ENCODE measurements at regions not wholly inside any gene's neighbourhood (a gene's known extent, or its start where the extent isn't known, plus 50 kb on each side); places are given as distances from the start of the nearest gene placed in this dataset.
"Not testable (repeated sequence)": the region's sequence is repeated elsewhere in the genome, so short reads cannot be mapped to it uniquely, and the experiment has no call there.

DNA sequence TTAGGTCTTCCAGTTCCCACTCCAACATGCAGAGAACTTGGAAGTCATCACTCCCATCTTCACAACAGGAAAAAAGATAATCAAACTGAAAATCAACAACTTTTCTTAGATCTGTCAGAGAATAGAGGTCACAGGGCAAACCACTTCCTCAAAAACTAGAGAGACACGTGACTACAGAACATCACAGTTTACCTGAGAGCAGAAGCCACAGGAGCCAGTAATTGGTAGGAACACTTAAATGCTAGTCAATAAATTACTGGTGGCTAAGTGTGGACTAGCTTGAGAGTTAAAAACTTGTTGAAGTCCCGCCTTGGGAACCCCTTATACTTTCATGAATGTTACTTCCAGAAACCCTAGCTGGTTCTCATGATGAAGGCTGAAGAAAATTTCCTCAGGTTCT, 81.1 kb downstream of the THSD1 start:
- not testable (repeated sequence) for H3K9me3 Mint-ChIP-seq; H3K27ac Mint-ChIP-seq; H3K27me3 Mint-ChIP-seq; H3K4me1 Mint-ChIP-seq; H3K4me3 Mint-ChIP-seq; ATAC-seq (replicated peaks); H3K36me3 Mint-ChIP-seq (ENCODE audit: low read depth)

DNA sequence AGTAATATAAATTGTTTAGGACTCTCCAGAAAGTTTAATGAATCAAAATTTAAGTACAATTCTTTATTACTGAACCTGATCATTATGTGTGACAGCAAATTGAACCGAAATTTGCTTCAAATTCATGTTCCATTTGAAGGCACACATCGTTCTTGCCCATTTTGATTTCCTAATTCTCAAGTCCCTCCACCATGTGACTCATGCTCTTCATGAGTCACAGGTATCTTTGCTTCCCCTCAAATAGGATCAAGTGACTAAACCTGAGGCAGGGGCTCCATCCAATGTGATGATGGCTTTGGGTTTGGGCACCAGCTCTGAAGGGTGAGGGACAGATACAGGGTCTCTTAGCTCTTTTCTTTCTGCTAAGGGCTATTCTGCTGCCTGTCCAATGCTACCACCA, 86.1 kb downstream of the THSD1 start:
- H3K9me3 Mint-ChIP-seq: no peaks in the 10 kb centered on the region
- H3K4me3 Mint-ChIP-seq: no peak overlapping the region
- H3K36me3 Mint-ChIP-seq (ENCODE audit: low read depth): no peaks in the 10 kb centered on the region
- H3K27me3 Mint-ChIP-seq: peaks cover 21% of the 10 kb centered on the region
- no peak for ATAC-seq (replicated peaks)
- no peak overlapping the region for H3K27ac Mint-ChIP-seq
- H3K4me1 Mint-ChIP-seq: no peaks in the 10 kb centered on the region

DNA sequence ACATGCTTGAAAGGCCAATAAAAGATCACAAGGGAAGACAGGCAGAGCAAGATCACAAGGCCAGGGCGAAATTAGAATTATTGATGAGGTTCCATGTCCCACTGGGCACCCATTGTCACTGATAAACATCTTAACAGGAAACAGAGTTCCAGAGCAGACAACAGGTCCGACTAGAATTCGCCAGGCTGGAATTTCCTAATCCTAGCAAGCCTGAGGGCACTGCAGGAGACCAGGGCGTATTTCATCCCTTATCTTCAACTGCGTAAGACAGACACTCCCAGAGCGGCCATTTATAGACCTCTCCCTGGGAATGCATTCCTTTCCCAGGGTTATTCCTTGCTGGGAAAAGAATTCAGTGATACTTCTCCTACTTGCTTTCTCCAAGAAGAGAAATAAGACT, 96.1 kb downstream of the THSD1 start:
- not testable (repeated sequence) for H3K27ac Mint-ChIP-seq; H3K27me3 Mint-ChIP-seq; H3K4me1 Mint-ChIP-seq; ATAC-seq (replicated peaks); H3K36me3 Mint-ChIP-seq (ENCODE audit: low read depth); H3K9me3 Mint-ChIP-seq; H3K4me3 Mint-ChIP-seq

DNA sequence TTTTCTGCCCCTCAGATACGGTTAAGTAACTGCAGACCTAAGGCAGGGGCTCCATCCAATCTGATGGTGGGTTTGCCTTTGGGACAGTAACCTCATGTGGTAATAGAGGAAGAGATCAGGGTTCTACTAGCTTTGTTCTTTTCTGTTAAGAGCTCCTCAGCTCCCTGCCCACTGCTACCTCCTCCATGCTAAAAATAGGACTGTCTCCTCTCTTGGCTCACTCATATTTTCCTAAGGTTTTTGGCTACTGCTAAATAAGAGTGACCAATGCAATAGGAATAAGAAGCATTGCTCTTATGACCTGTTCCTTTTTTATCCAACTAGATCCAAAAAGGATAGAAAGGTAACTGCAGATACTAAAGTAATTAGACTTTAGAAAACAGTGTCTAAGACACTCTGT, 99.6 kb downstream of the THSD1 start:
- not testable (repeated sequence) for ATAC-seq (replicated peaks); H3K4me3 Mint-ChIP-seq

DNA sequence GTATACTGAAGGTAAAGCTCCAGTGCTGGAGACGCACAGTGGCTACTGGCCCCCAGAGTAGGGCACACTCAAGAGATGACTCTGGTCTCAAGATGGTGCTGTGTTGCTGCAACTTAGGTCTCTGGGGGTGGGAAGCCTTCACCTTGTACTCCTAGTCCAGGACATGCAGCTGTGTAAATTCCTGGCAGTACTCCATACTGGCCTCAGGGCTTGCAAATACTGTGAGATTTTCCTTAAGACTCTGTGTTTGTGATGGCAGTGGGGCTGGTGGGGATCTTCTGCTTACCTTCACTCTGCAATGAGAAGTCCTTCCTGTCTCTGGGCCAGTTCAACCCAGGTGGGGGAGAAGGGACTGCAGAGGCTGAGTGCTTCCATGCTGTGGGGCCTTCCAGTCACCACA, 102.9 kb downstream of the THSD1 start:
- not testable (repeated sequence) for H3K36me3 Mint-ChIP-seq (ENCODE audit: low read depth); H3K27ac Mint-ChIP-seq; H3K9me3 Mint-ChIP-seq; H3K27me3 Mint-ChIP-seq; H3K4me3 Mint-ChIP-seq; H3K4me1 Mint-ChIP-seq; ATAC-seq (replicated peaks)

More for the DNA sequence above, 99.6 kb downstream of the THSD1 start:
- H3K9me3 Mint-ChIP-seq; H3K27me3 Mint-ChIP-seq; H3K4me1 Mint-ChIP-seq; H3K27ac Mint-ChIP-seq; H3K36me3 Mint-ChIP-seq (ENCODE audit: low read depth): not testable (repeated sequence)

DNA sequence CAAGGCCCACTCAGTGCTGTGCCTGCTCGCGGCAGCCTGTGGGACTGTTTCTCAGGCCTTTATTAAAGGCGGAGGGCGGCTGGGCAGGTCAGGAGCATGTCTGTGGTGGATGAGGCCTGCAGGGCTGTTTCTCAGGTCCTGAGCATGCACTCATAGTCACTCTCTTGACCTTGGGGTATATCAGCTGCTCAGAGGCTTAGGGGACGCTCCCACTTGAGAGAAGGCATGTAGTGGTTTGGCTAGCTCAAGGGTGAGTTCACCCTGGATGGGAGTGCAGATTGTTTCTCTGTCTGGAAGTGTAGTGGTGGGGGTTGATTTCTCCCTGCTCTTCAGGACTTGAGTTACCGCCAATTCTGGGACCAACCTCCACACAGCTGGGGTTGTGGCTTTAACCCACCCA, 103.3 kb downstream of the THSD1 start:
- H3K27me3 Mint-ChIP-seq; H3K4me3 Mint-ChIP-seq; H3K36me3 Mint-ChIP-seq (ENCODE audit: low read depth); ATAC-seq (replicated peaks); H3K27ac Mint-ChIP-seq; H3K4me1 Mint-ChIP-seq; H3K9me3 Mint-ChIP-seq: not testable (repeated sequence)

DNA sequence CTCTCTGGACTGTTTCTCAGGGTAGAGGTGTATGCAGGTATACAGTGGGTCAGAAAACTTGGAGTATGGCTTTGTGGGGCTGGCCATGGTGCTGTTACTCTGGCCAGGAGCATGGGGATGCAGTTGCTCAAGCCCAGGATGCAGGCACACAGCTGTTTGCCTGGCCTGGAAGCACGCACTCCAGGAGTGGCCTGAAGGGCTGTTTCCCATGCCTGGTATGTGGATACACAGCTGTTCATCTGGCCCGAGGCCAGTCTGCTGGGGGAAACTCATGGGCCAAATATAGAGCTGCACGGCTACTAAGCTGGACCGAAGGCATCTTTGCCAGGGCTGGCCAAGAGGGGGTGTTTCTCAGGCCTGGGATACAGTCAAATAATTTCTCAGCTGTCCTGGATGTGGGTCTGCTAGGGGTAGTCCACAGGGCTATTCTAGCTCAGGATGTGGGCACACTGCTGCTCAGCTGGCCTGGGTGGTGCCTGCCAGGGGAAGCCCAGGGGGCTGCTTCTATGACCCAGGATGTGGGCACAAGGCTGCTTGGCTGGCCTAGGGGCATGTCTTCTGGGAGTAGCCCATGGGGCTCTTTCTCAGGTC, 104.1 kb downstream of the THSD1 start:
- H3K4me3 Mint-ChIP-seq; H3K27me3 Mint-ChIP-seq; H3K9me3 Mint-ChIP-seq; ATAC-seq (replicated peaks); H3K27ac Mint-ChIP-seq; H3K36me3 Mint-ChIP-seq (ENCODE audit: low read depth); H3K4me1 Mint-ChIP-seq: not testable (repeated sequence)

DNA sequence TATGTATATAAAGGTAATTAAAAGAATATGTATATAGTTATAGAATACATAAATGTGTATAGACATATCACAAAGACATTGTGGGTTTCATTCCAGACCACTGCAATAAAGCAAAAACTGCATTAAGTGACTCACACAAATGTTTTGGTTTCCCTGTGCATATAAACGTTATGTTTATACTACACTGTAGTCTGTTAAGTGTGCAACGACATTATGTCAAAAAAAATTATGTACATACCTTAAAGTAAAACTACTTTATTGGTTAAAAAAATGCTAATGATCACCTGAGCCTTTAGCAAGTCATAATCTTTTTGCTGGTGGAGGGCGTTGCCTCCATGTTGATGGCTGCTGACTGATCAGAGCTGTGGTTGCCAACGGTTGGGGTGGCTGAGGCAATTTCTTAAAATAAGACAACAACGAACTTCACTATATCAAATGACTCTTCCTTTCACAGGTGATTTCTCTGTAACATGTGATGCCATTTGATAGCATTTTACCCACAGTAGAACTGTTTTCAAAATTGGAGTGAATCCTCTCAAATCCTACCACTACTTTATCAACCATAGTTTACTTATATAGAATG, 107.8 kb downstream of the THSD1 start:
- H3K27ac Mint-ChIP-seq; H3K4me1 Mint-ChIP-seq; H3K9me3 Mint-ChIP-seq; H3K27me3 Mint-ChIP-seq; H3K36me3 Mint-ChIP-seq (ENCODE audit: low read depth); H3K4me3 Mint-ChIP-seq; ATAC-seq (replicated peaks): not testable (repeated sequence)

DNA sequence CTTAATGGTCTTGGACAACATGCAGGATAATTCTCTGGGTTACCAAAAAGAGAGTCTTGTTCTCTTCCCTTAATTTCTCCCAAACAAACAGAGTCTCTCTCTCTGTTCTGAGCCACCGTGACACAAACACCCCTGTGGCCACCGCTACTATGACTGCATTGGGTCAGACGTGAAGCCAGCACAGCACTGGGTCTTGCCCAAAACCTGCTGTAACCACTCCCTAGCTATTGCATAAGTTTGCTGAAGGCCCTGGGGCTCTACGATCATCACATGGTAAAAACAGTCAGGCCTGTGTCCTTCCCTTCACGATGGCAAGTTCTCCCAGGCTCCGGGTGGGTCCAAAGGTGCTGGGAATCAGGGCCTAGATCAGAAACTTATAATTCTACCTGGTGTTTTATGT, 117.1 kb downstream of the THSD1 start:
- H3K27ac Mint-ChIP-seq; ATAC-seq (replicated peaks); H3K36me3 Mint-ChIP-seq (ENCODE audit: low read depth); H3K4me1 Mint-ChIP-seq; H3K4me3 Mint-ChIP-seq; H3K27me3 Mint-ChIP-seq; H3K9me3 Mint-ChIP-seq: not testable (repeated sequence)

DNA sequence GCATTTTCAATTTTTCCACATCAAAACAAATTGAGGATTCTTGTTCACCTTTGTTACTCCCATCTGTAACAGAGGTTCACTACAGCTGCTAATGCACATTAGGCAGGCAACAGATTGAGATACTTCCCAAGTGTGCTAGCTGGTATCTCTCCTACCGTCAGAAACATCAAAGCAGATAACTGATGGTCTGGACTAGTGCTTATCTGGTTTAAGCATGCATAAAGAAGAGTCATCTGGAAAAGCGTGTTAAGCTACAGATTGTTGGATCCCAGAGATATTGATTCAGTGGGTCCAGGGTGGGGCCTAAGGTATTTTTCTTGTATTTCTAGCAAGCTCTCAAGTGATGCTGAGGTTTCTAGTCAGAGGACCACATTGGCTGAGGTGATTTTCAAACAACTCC, 122.0 kb upstream of the NEK3 start:
- not testable (repeated sequence) for H3K27me3 Mint-ChIP-seq; H3K36me3 Mint-ChIP-seq (ENCODE audit: low read depth); ATAC-seq (replicated peaks); H3K27ac Mint-ChIP-seq; H3K9me3 Mint-ChIP-seq; H3K4me1 Mint-ChIP-seq; H3K4me3 Mint-ChIP-seq

DNA sequence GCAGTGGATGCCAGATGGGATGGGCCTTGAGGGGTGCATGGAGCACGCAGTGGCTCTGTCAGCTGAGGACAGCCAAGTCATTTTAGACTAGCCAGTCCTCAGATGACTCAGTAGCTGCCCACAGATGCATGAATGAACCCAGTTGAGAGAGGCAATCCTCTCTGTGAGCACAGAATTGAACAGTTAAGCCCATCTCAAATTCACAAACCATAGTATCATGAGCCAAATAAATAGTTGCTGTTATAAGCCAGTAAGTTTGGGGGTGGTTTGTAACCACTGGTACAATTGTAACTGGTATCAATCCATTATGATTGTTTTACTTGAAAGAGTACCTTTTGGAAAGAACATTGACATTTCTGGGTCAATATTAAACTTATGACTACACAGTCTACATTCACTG, 120.0 kb upstream of the NEK3 start:
- H3K36me3 Mint-ChIP-seq (ENCODE audit: low read depth); H3K4me3 Mint-ChIP-seq; H3K27me3 Mint-ChIP-seq; H3K4me1 Mint-ChIP-seq; ATAC-seq (replicated peaks); H3K9me3 Mint-ChIP-seq; H3K27ac Mint-ChIP-seq: not testable (repeated sequence)

DNA sequence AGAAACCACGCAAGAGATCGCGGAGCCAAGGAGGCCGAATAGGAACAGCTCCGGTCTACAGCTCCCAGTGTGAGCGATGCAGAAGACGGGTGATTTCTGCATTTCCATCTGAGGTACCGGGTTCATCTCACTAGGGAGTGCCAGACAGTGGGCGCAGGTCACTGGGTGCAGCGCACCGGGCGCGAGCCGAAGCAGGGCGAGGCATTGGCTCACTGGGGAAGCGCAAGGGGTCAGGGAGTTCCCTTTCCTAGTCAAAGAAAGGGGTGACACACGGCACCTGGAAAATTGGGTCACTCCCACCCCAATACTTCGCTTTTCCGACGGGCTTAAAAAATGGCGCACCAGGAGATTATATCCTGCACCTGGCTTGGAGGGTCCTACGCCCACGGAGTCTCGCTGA, 94.9 kb upstream of the NEK3 start:
- not testable (repeated sequence) for ATAC-seq (replicated peaks); H3K27me3 Mint-ChIP-seq; H3K9me3 Mint-ChIP-seq; H3K4me1 Mint-ChIP-seq; H3K4me3 Mint-ChIP-seq; H3K36me3 Mint-ChIP-seq (ENCODE audit: low read depth); H3K27ac Mint-ChIP-seq

DNA sequence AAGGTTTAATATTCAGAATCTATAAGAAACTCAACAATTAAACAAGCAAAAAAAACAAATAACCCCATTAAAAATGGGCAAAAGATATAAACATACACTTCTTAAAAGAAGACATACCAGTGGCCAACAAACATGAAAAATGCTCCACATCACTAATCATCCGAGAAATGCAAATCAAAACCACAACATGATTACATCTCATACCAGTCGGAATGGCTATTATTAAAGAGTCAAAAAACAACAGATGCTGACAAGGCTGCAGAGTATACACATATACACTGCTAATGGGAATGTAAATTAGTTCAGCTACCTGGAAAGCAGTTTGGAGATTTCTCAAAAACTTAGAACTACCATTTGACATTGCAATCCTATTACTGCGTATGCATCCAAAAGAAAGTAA, 81.4 kb upstream of the NEK3 start:
- H3K4me1 Mint-ChIP-seq; H3K27ac Mint-ChIP-seq; H3K36me3 Mint-ChIP-seq (ENCODE audit: low read depth); ATAC-seq (replicated peaks); H3K27me3 Mint-ChIP-seq; H3K4me3 Mint-ChIP-seq; H3K9me3 Mint-ChIP-seq: not testable (repeated sequence)

DNA sequence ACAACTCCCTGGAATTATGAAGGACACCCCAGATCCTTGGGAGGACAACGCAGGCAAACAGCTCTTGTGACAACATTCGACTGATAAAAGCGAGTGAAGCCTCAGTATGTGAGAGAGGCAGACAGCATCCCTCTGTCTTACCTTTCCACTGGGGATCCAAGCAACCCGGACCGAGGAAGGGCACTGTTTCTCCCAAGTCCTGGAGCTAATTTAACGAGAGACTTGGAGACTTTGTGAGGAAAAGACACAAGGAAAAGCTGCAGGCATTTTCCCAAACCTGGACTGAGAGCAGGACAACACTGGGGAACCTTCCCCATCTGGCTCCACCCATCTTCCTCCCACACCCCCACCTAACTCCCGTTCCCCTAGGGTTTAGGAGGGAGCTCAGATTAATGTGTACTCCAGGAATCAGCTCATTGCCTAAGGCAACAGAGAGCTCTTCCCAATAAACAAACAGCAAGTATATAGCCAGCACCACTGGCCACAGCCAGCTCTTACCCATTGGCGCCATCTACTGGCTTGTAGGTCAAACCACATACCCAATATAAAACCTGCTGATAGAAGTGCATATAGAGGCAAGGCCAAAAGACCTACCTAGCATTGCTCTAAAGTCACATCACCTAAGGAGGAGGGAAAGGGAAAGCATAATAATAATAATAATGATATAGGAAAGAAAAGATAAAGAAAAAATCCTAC, 76.7 kb upstream of the NEK3 start:
- ATAC-seq (replicated peaks): peak; percentile 75
- H3K36me3 Mint-ChIP-seq (ENCODE audit: low read depth); H3K9me3 Mint-ChIP-seq; H3K4me1 Mint-ChIP-seq; H3K27me3 Mint-ChIP-seq; H3K27ac Mint-ChIP-seq; H3K4me3 Mint-ChIP-seq: not testable (repeated sequence)

DNA sequence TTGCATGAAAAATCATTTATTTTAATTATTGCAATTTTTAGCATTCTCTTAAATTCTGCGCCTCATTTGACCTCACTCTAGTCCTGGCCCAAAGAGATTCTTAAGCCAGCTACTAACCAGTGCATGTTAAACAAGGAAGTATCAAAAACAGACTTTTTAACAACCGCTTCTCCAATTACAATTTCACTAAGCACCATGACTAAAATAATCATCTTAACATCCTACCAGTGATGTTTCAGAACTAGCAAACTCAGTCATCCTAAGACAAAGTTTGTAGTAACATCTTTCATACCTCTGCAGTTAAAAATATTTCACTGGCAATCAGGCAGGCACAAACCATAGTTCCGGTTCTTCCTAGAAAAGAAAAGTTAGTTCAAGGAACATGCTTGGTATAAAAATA, 75.5 kb upstream of the NEK3 start:
- not testable (repeated sequence) for H3K9me3 Mint-ChIP-seq; H3K27ac Mint-ChIP-seq; H3K4me3 Mint-ChIP-seq; ATAC-seq (replicated peaks); H3K36me3 Mint-ChIP-seq (ENCODE audit: low read depth); H3K27me3 Mint-ChIP-seq; H3K4me1 Mint-ChIP-seq

DNA sequence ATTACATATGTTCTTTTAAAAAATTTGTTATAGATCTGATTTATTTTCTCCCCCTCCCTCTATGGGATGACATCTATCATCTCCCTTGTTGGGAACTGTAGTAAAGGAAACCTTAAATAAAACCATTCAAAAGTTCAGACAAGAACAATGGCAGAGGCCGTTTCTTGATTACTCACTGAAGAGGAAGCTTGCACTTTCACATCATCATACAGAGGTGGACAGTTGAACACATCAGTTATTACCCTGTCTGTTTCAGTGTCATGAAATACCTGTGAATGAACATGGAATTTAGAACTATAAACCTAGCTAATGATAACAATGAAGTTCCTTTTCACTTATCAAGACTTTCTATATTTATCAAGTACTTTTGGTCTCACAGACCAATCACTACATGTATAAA, 63.7 kb upstream of the NEK3 start:
- H3K4me1 Mint-ChIP-seq; H3K4me3 Mint-ChIP-seq; H3K36me3 Mint-ChIP-seq (ENCODE audit: low read depth); H3K27me3 Mint-ChIP-seq; H3K9me3 Mint-ChIP-seq; ATAC-seq (replicated peaks); H3K27ac Mint-ChIP-seq: not testable (repeated sequence)

All from activated T-helper 17 cell treated with anti-CD3 and anti-CD28 coated beads, Interleukin-2, amount 50 U/mL, for 72 hours (primary cell).